Prostate gland (tissue), 2 donors: ENCODE measurements at regions not wholly inside any gene's neighbourhood (a gene's known extent, or its start where the extent isn't known, plus 50 kb on each side); places are given as distances from the start of the nearest gene placed in this dataset.

Source experiments
- CTCF ChIP-seq, 4 experiments: fragments of 200-600 bp in 2 of 4; fragments of 450-650 bp in 2 of 4; sonication (generic) in 2 of 4; IDR thresholded peaks; 1 replicate in 3 of 4; 2 replicates in 1 of 4; pipeline ENCODE4 v1.5.1; 2016 to 2019; ENCODE audit warnings: antibody characterized with exemption in 4 of 4, mild to moderate bottlenecking in 2 of 4, moderate library complexity in 2 of 4
- POLR2A ChIP-seq: fragments of 450-650 bp; IDR thresholded peaks from one replicate; pipeline ENCODE4 v1.6.1; 2016; ENCODE audit warnings: antibody characterized with exemption, mild to moderate bottlenecking

GRCh38 chr3:25289663-25290062 lies 138.4 kb upstream of the RARB start:
- TF ChIP-seq CTCF (IDR thresholded peaks at IDR 0.05) (no peak), POLR2A (no peak)
